GM12878 (cell line): ENCODE measurements at regions not wholly inside any gene's neighbourhood (a gene's known extent, or its start where the extent isn't known, plus 50 kb on each side); places are given as distances from the start of the nearest gene placed in this dataset.

Source experiments
- ATAC-seq: fragments of 200-7000 bp; cut with Tn5 transposase; 3 replicates; pipeline ENCODE4 v1.9.1; 2020; ENCODE audit warnings: mild to moderate bottlenecking, moderate library complexity
- BruUV-seq: library from RNA; stranded (reverse); fragments of 400-500 nt; replicated peaks from 2 replicates; lab custom pipeline; 2021; lab: Mats Ljungman, UMichigan
- CTCF ChIA-PET: fragments of 300-600 bp; sonication (Branson Sonifier 250); formaldehyde crosslinking; extraction: SDS; loops from one replicate; lab custom pipeline; 2021; ENCODE audit warnings: inconsistent platforms; lab: Yijun Ruan, JAX
- POLR2A ChIA-PET: fragments of 350-600 bp; formaldehyde crosslinking; extraction: SDS; loops from one replicate; lab custom pipeline; 2021; ENCODE audit warnings: inconsistent platforms; lab: Charles Lee
- RAD21 ChIA-PET: fragments of 300-600 bp; sonication (Branson Sonifier 250); formaldehyde crosslinking; loops from one replicate; lab custom pipeline; 2023; ENCODE audit warnings: antibody characterized with exemption; ENCODE audit not compliant: unreplicated experiment; lab: Charles Lee
- SMC1A ChIA-PET: fragments of 300-600 bp; sonication (Branson Sonifier 250); formaldehyde crosslinking; loops from one replicate; lab custom pipeline; 2023; ENCODE audit not compliant: unreplicated experiment, uncharacterized antibody; lab: Charles Lee
- DNase-seq: peaks from one replicate; pipeline ENCODE4 v3.0.0-alpha.2; 2011; ENCODE audit warnings: low read depth, low spot score
- FAIRE-seq: peaks from 3 replicates; lab custom pipeline; 2011; peaks lifted over from hg19 to GRCh38; lab: Jason Lieb, UNC
- H2AFZ ChIP-seq: 2 replicates; pipeline ENCODE4 v1.6.0; 2011; ENCODE audit warnings: low read depth, low read length, control low read depth; ENCODE audit not compliant: control insufficient read depth
- H3K27ac ChIP-seq: 2 replicates; pipeline ENCODE4 v1.5.1; 2011; ENCODE audit warnings: control low read depth; ENCODE audit not compliant: control insufficient read depth, insufficient read depth
- H3K27me3 ChIP-seq, 2 experiments: replicated peaks in 1 of 2; 2 replicates each; pipeline versions ENCODE4 v1.6.0 to v1.6.1; 2011; ENCODE audit warnings: low read length in 1 of 2; ENCODE audit not compliant: control insufficient read depth in 2 of 2, insufficient read depth in 2 of 2
- H3K36me3 ChIP-seq, 2 experiments: 2 replicates each; pipeline ENCODE4 v1.5.1; 2011; ENCODE audit warnings: low read length in 1 of 2; ENCODE audit not compliant: control insufficient read depth in 2 of 2, insufficient read depth in 2 of 2
- H3K4me1 ChIP-seq: 2 replicates; pipeline ENCODE4 v1.6.1; 2011; ENCODE audit warnings: mild to moderate bottlenecking, low read length, moderate library complexity, mixed read lengths; ENCODE audit not compliant: control insufficient read depth, insufficient read depth
- H3K4me2 ChIP-seq: 2 replicates; pipeline ENCODE4 v1.6.0; 2011; ENCODE audit warnings: control low read depth; ENCODE audit not compliant: control insufficient read depth, insufficient read depth
- H3K4me3 ChIP-seq: fragments of 200-600 bp; sonication (generic); 2 replicates; pipeline ENCODE4 v1.5.1; 2016
- H3K79me2 ChIP-seq: 2 replicates; pipeline ENCODE4 v1.6.0; 2011; ENCODE audit warnings: low read length; ENCODE audit not compliant: control insufficient read depth, insufficient read depth
- H3K9ac ChIP-seq: 2 replicates; pipeline ENCODE4 v1.8.0; 2011; ENCODE audit warnings: low read length, control low read depth, mixed read lengths; ENCODE audit not compliant: control insufficient read depth, insufficient read depth
- H3K9me3 ChIP-seq: replicated peaks from 3 replicates; pipeline ENCODE4 v1.5.1; 2011; ENCODE audit warnings: mild to moderate bottlenecking, low read length; ENCODE audit not compliant: control insufficient read depth, insufficient read depth
- H4K20me1 ChIP-seq: 2 replicates; pipeline ENCODE4 v1.6.0; 2011; ENCODE audit not compliant: control insufficient read depth, insufficient read depth
- ATF7 ChIP-seq: fragments of 450-650 bp; IDR thresholded peaks from 2 replicates; pipeline ENCODE4 v1.6.1; 2016; ENCODE audit warnings: low read depth, mild to moderate bottlenecking
- CBX3 ChIP-seq: fragments of 200-600 bp; sonication (generic); IDR thresholded peaks from 2 replicates; pipeline ENCODE4 v1.6.1; 2016; ENCODE audit warnings: low read depth, borderline replicate concordance
- CTCF ChIP-seq, 3 experiments: IDR thresholded peaks in 2 of 3; conservative IDR thresholded peaks in 1 of 3; 2 replicates each; pipeline ENCODE4 v1.5.1; 2011; ENCODE audit warnings: low read depth in 3 of 3, low read length in 3 of 3, mild to moderate bottlenecking in 3 of 3, control low read depth in 2 of 3, moderate library complexity in 2 of 3, inconsistent platforms in 1 of 3, mixed read lengths in 1 of 3; ENCODE audit not compliant: control insufficient read depth in 2 of 3, insufficient read depth in 1 of 3; ENCODE audit errors: extremely low read depth in 1 of 3
- ESRRA ChIP-seq: IDR thresholded peaks from 2 replicates; pipeline ENCODE4 v1.6.1; 2012; ENCODE audit warnings: mild to moderate bottlenecking, low read length, improper control_type of control experiment
- KDM1A ChIP-seq: fragments of 200-600 bp; sonication (generic); IDR thresholded peaks from 2 replicates; pipeline ENCODE4 v1.6.1; 2016; ENCODE audit warnings: borderline replicate concordance
- RBBP5 ChIP-seq: fragments of 200-600 bp; sonication (generic); conservative IDR thresholded peaks from 2 replicates; pipeline ENCODE4 v1.6.1; 2016
- SMARCA5 ChIP-seq: fragments of 450-650 bp; IDR thresholded peaks from 2 replicates; pipeline ENCODE4 v1.6.1; 2017; ENCODE audit warnings: mild to moderate bottlenecking
- SMC3 ChIP-seq: IDR thresholded peaks from 2 replicates; pipeline ENCODE4 v1.6.1; 2011; ENCODE audit warnings: low read length, improper control_type of control experiment, borderline replicate concordance
- SP1 ChIP-seq: IDR thresholded peaks from one replicate; pipeline ENCODE4 v1.6.1; 2011; ENCODE audit warnings: low read depth, low read length
- TCF12 ChIP-seq: IDR thresholded peaks from 2 replicates; pipeline ENCODE4 v1.6.1; 2011; ENCODE audit warnings: low read depth, mild to moderate bottlenecking, low read length
- ZBTB11 ChIP-seq: fragments of 450-650 bp; formaldehyde crosslinking; IDR thresholded peaks from 2 replicates; pipeline ENCODE4 v1.5.0; 2022; ENCODE audit warnings: mild to moderate bottlenecking, missing genetic modification characterization
- in situ Hi-C: fragments of 300-500 bp; cut with MboI; formaldehyde crosslinking; loops from 9 replicates; pipeline ENCODE4 v1.14.3; 2018; ENCODE audit warnings: mixed read lengths
- intact Hi-C: fragments of 100-400 bp; cut with micrococcal nuclease; formaldehyde crosslinking; loops from one replicate; pipeline ENCODE4 v1.14.2; 2022; ENCODE audit not compliant: unreplicated experiment

GRCh38 chr3:18190646-18191045 lies 234.5 kb downstream of the SATB1 start:
- no peaks in the 10 kb centered on the region for H3K9me3 ChIP-seq
- no peak for FAIRE-seq
- POLR2A ChIA-PET: no interaction called here
- no peak for DNase-seq
- no peaks in the 10 kb centered on the region; a peak in 1 of 4 replicates for H3K27me3 ChIP-seq
- SMC1A ChIA-PET: no interaction called here
- no peak overlapping the region for H3K27ac ChIP-seq
- RAD21 ChIA-PET: interaction anchor here (1.6 kb wide), 1 partner anchor 104 kb away, joined by 3 read pairs; no protein-coding TSS in a partner anchor
- no peak overlapping the region for H3K4me3 ChIP-seq
- H4K20me1 ChIP-seq: no peaks in the 10 kb centered on the region
- intact Hi-C loops: no loop called here
- H3K36me3 ChIP-seq: no peaks in the 10 kb centered on the region
- TF ChIP-seq SMARCA5: no peak
- TF ChIP-seq ATF7: no peak
- no peak for TF ChIP-seq ESRRA
- TF ChIP-seq SP1: no peak
- no peak for TF ChIP-seq CTCF (IDR thresholded peaks at IDR 0.05 in 2 of 3, conservative IDR thresholded peaks at IDR 0.05 in 1 of 3; ENCODE audit: control insufficient read depth in 2 of 3, extremely low read depth in 1 of 3, insufficient read depth in 1 of 3, low read depth in 3 of 3, low read length in 3 of 3)
- no peak for TF ChIP-seq RBBP5
- TF ChIP-seq KDM1A: no peak
- no peak for TF ChIP-seq CBX3
- no peak for TF ChIP-seq ZBTB11 (CRISPR knock-in tag)
- no peak for TF ChIP-seq TCF12
- no peak for TF ChIP-seq SMC3
- TF ChIP-seq, all 136 proteins: peak for 0
- Histone ChIP-seq H2AFZ (no peak overlapping the region), H3K9ac (no peak overlapping the region), H3K4me1 (no peaks in the 10 kb centered on the region), H3K4me2 (no peak overlapping the region), H3K79me2 (no peaks in the 10 kb centered on the region)
- no peak for ATAC-seq
- in situ Hi-C loops: no loop called here
- no TSS peak for BruUV-seq
- CTCF ChIA-PET: interaction anchor here (0.6 to 1.7 kb wide), 2 partner anchors 10 to 767 kb away, joined by 4 to 5 read pairs; no protein-coding TSS in a partner anchor
